ENCODE measurements at regions not wholly inside any gene's neighbourhood (a gene's known extent, or its start where the extent isn't known, plus 50 kb on each side); places are given as distances from the start of the nearest gene placed in this dataset.

GRCh38 chr1:11407301-11407994 lies 71.5 kb upstream of the DISP3 start:
- no peak for DNase-seq (ENCODE audit: low read depth in 2 of 3, low spot score in 1 of 3)

- DNase-seq (ENCODE audit: low read depth in 2 of 3, low spot score in 1 of 3): no peak
Observed at GRCh38 chr1:11412141-11412540, 66.8 kb upstream of the DISP3 start.

GRCh38 chr1:11413986-11414391 lies 65.0 kb upstream of the DISP3 start:
- no peak for DNase-seq (ENCODE audit: low read depth in 2 of 3, low spot score in 1 of 3)

GRCh38 chr1:11414926-11415538 lies 63.9 kb upstream of the DISP3 start:
- DNase-seq (ENCODE audit: low read depth in 2 of 3, low spot score in 1 of 3): no peak

- no peak for DNase-seq (ENCODE audit: low read depth in 2 of 3, low spot score in 1 of 3)
Observed at GRCh38 chr1:11417162-11417561, 61.8 kb upstream of the DISP3 start.

- no peak for DNase-seq (ENCODE audit: low read depth in 2 of 3, low spot score in 1 of 3)
Observed at GRCh38 chr1:11418056-11418455, 60.9 kb upstream of the DISP3 start.

GRCh38 chr1:11421443-11421842 lies 57.5 kb upstream of the DISP3 start:
- DNase-seq (ENCODE audit: low read depth in 2 of 3, low spot score in 1 of 3): no peak

- DNase-seq (ENCODE audit: low read depth in 2 of 3, low spot score in 1 of 3): no peak
Observed at GRCh38 chr1:11422686-11423085, 56.3 kb upstream of the DISP3 start.

- DNase-seq (ENCODE audit: low read depth in 2 of 3, low spot score in 1 of 3): no peak
Observed at GRCh38 chr1:11426617-11427016, 52.3 kb upstream of the DISP3 start.

GRCh38 chr1:11428789-11429188 lies 50.2 kb upstream of the DISP3 start:
- no peak for DNase-seq (ENCODE audit: low read depth in 2 of 3, low spot score in 1 of 3)

Measured in stimulated activated CD4-positive, alpha-beta T cell treated with anti-CD3 and anti-CD28 coated beads, Interleukin-12 subunit alpha, Interleukin-12 subunit beta, amount 100 ng/mL, for 48 hours (primary cell).